ENCODE measurements at regions not wholly inside any gene's neighbourhood (a gene's known extent, or its start where the extent isn't known, plus 50 kb on each side); places are given as distances from the start of the nearest gene placed in this dataset.

GRCh38 chr7:51860305-51860704, 543.7 kb upstream of the COBL start:
- DNase-seq (ENCODE audit: low read depth in 1 of 2, low spot score in 2 of 2), result no peak
- H3K23me2 ChIP-seq (ENCODE audit: low read depth, low read length), result no peaks in the 10 kb centered on the region
- H2BK120ac ChIP-seq (replicated peaks; ENCODE audit: low read depth, low read length), result no peak overlapping the region
- WGBS, 2 experiments (ENCODE audit: extremely low coverage in 1 of 2, insufficient coverage in 1 of 2, insufficient read length in 1 of 2, insufficient replicate concordance in 2 of 2, low coverage in 1 of 2, low lambda C conversion rate in 2 of 2, missing lambda C conversion rate in 1 of 2), result 82% methylated on average over 2 of the region's 2 CpGs; no CpG with 5 or more reads in 1 of the 2 experiments
- FAIRE-seq, result no peak
- no peak overlapping the region for H3K14ac ChIP-seq (ENCODE audit: insufficient read length)
- H3K18ac ChIP-seq (ENCODE audit: extremely low read depth, low read length), result no peak overlapping the region
- no peak overlapping the region for H3K56ac ChIP-seq (replicated peaks; ENCODE audit: insufficient read length, low read depth, low read length)
- no peaks in the 10 kb centered on the region for H4K20me1 ChIP-seq (replicated peaks in 1 of 2; ENCODE audit: control insufficient read depth in 1 of 2, insufficient read depth in 2 of 2, low read length in 2 of 2)
- no peaks in the 10 kb centered on the region for H3K36me3 ChIP-seq (ENCODE audit: control insufficient read depth in 2 of 4, insufficient read depth in 4 of 4, low read length in 3 of 4)
- H3K79me1 ChIP-seq (ENCODE audit: low read depth, low read length), result no peaks in the 10 kb centered on the region
- no peaks in the 10 kb centered on the region for H3K4me1 ChIP-seq (replicated peaks in 1 of 4; ENCODE audit: control insufficient read depth in 3 of 4, insufficient read depth in 4 of 4, low read length in 3 of 4)
- CTCF ChIA-PET (ENCODE audit: partially characterized antibody), result no interaction called here
- H2AFZ ChIP-seq (ENCODE audit: low read length), result no peak overlapping the region
- H3K79me2 ChIP-seq (ENCODE audit: control insufficient read depth in 1 of 2, insufficient read depth in 2 of 2, low read length in 2 of 2), result no peaks in the 10 kb centered on the region
- no peak overlapping the region for H3K27ac ChIP-seq (ENCODE audit: low read depth, low read length)
- no peak overlapping the region for H4K8ac ChIP-seq (ENCODE audit: extremely low read depth, insufficient read depth, low read length)
- no peak overlapping the region for H3K23ac ChIP-seq (ENCODE audit: insufficient read length)
- no peak overlapping the region for H4K5ac ChIP-seq (ENCODE audit: insufficient read length, low read depth, low read length)
- H3K27me3 ChIP-seq (replicated peaks in 1 of 4; ENCODE audit: control insufficient read depth in 3 of 4, extremely low read depth in 1 of 4, insufficient read depth in 3 of 4, low read length in 3 of 4), result no peaks in the 10 kb centered on the region
- H2AK5ac ChIP-seq (ENCODE audit: low read depth, low read length), result no peak overlapping the region
- H4K91ac ChIP-seq (replicated peaks; ENCODE audit: insufficient read length, low read length), result no peak overlapping the region
- H3K9ac ChIP-seq (replicated peaks in 1 of 4; ENCODE audit: extremely low read depth in 1 of 4, low read depth in 3 of 4, low read length in 3 of 4), result no peak overlapping the region
- no peak overlapping the region for H2BK5ac ChIP-seq (ENCODE audit: low read depth, low read length)
- H2BK15ac ChIP-seq (ENCODE audit: low read length), result no peak overlapping the region
- no peak overlapping the region for H3K4ac ChIP-seq (replicated peaks; ENCODE audit: insufficient read length, low read depth, low read length)
- peaks cover 3 to 6% of the 10 kb centered on the region in 2 experiments; a peak in 3 of 4 replicates for H3K9me3 ChIP-seq (ENCODE audit: insufficient read depth in 2 of 2, low read depth in 1 of 2, low read length in 1 of 2)
- no peak overlapping the region for H2BK20ac ChIP-seq (ENCODE audit: low read length)
- no peak overlapping the region for H3K4me3 ChIP-seq (ENCODE audit: extremely low read depth in 1 of 4, insufficient read depth in 2 of 4, low read depth in 3 of 4, low read length in 4 of 4)
- H2BK12ac ChIP-seq (ENCODE audit: low read depth, low read length), result no peak overlapping the region
- H3K4me2 ChIP-seq (ENCODE audit: insufficient read depth in 1 of 2, low read depth in 2 of 2, low read length in 2 of 2), result no peak overlapping the region
- POLR2A ChIA-PET (ENCODE audit: partially characterized antibody), result interaction anchor here (0.6 kb wide), 1 partner anchor 49 kb away, joined by 3 read pairs; no protein-coding TSS in a partner anchor
- TF ChIP-seq CTBP2 (IDR thresholded peaks at IDR 0.05; ENCODE audit: borderline replicate concordance, insufficient read depth, insufficient read length, low read length), result no peak
- no peak for TF ChIP-seq RAD21 (IDR thresholded peaks at IDR 0.05 in 1 of 2, conservative IDR thresholded peaks at IDR 0.05 in 1 of 2; ENCODE audit: low read depth in 2 of 2, low read length in 2 of 2)
- TF ChIP-seq EGR1 (IDR thresholded peaks at IDR 0.05; ENCODE audit: borderline replicate concordance, low read depth, low read length), result no peak
- TF ChIP-seq ZNF274 (IDR thresholded peaks at IDR 0.05; ENCODE audit: borderline replicate concordance, extremely low read depth, low read length), result no peak
- no peak for TF ChIP-seq CREB1 (IDR thresholded peaks at IDR 0.05)
- no peak for TF ChIP-seq POU5F1 (IDR thresholded peaks at IDR 0.05; ENCODE audit: low read depth, low read length)
- TF ChIP-seq BCL11A (IDR thresholded peaks at IDR 0.05; ENCODE audit: low read depth in 2 of 2, low read length in 2 of 2), result no peak
- no peak for TF ChIP-seq BACH1 (IDR thresholded peaks at IDR 0.05; ENCODE audit: low read length)
- no peak for TF ChIP-seq SIRT6 (IDR thresholded peaks at IDR 0.05; ENCODE audit: low read length)
- no peak for TF ChIP-seq JUND (IDR thresholded peaks at IDR 0.05; ENCODE audit: low read length)
- no peak for TF ChIP-seq RXRA (IDR thresholded peaks at IDR 0.05; ENCODE audit: insufficient read depth, low read depth, low read length)
- no peak for TF ChIP-seq GTF2F1 (IDR thresholded peaks at IDR 0.05; ENCODE audit: borderline replicate concordance, low read depth, low read length)
- TF ChIP-seq RBBP5 (IDR thresholded peaks at IDR 0.05; ENCODE audit: borderline replicate concordance, low read depth, low read length), result no peak
- no peak for TF ChIP-seq MAFK (IDR thresholded peaks at IDR 0.05; ENCODE audit: low read depth, low read length)
- no peak for TF ChIP-seq CEBPB (IDR thresholded peaks at IDR 0.05; ENCODE audit: low read depth, low read length)

All from H1 (cell line).